ENCODE measurements at regions not wholly inside any gene's neighbourhood (a gene's known extent, or its start where the extent isn't known, plus 50 kb on each side); places are given as distances from the start of the nearest gene placed in this dataset.
"Not testable (repeated sequence)": the region's sequence is repeated elsewhere in the genome, so short reads cannot be mapped to it uniquely, and the experiment has no call there.

DNA sequence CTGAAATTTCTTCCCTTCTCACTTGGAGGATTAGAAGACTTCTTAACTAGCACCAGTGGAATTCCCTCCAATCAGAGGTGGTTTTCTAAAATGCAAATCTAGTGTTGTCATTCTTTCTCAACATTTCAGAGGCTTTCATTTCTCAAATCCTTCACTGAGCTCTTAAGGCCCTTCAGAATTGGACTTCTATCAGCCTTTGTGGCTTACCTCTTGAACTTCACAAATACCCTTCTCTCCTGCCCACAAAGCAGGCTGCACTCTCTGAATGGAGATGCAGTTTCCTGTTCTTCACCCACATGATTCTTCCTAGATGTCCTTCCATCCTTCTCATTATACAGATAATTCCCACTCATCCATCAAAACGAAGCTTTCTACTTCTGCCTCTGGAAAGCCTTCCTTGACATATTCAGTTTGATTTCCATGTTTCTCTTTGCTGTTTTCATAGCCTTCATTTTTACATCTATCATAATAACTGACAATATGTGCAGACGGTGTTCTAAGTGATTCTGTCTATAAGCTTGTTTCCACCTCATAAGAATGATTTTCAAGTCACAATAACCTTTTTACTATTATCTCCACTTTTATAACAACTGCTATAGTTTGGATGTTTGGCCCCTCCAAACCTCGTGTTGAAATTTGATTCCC is 123.1 kb upstream of the GPR12 start:
- no peak for DNase-seq

- DNase-seq, result no peak
These were observed 122.1 kb upstream of the GPR12 start for GRCh38 chr13:26882731-26883130.

DNA sequence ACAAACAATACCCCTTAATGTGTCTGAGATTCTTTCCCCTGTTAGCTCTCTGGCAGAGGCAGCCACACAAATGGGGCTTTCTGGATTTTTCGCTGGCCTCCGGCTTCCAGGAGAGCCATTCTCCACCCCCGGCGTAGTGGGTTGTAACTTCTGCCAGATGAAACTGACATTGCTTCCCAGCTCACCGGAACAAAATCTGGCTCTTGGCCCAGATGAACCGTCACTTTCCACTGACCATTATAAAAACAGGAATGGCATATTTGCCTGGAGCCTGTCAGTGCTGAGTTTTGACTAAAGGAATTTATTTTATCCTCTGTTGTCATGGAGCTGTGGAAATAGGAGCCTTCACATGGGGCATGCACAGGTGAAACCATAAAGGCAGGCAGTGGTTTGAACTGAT is 120.6 kb upstream of the GPR12 start:
- DNase-seq, result peak; percentile 26

DNA sequence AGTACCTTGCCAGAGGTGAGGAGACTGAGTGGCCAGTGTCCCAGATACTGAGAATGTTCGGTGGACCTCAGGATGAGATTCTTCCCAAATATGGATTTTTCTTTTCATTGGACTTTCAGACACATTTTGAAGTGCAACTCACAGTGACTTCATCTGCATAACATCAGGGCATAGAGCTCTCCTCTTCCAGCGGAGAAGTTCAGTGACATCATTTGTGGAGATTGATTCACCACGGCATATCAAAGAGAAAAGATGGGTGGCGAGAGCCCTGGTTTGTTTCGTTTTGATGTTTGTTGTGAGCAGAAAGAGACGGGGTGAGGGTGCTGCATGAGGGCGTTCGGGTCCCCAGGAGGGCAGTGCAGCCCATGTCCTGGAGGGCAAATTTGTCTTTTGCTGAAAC is 120.1 kb upstream of the GPR12 start:
- no peak for DNase-seq

- no peak for DNase-seq
These were observed 117.9 kb upstream of the GPR12 start for GRCh38 chr13:26878438-26878837.

- DNase-seq, result no peak
These were observed 112.8 kb upstream of the GPR12 start for GRCh38 chr13:26873386-26873698.

- DNase-seq, result peak; percentile 44
These were observed 112.2 kb upstream of the GPR12 start for GRCh38 chr13:26872525-26873385.

DNA sequence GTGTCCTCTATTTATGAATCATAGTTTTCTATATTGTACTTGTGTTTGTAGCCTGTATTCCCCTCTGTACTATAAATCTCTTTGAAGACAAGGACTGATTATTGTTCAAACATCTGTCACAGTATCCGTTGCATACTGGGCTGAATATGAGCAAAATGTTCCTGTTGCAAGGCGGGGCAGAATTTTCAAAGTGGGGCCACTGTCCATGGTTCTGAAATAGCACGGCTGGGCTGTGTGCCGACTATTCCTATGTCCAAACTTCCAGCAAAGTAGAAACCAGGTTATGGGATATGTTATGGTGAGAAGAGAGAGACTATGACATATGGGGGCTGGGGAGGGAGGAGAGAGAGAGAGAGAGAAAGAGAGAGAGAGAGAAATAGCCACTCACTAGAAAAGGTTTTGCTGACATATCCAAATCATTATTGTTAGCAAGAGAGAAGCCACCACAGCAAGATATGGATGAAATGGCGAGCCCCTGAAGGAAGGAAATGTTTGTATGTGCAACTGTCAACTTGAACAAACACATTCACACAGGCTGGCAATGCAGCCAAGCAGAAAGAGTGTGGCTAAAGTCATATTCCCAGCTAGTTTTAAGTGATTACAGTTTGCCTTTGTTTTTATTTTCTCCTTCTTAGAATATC is 107.0 kb upstream of the GPR12 start:
- DNase-seq, result peak; percentile 8

DNA sequence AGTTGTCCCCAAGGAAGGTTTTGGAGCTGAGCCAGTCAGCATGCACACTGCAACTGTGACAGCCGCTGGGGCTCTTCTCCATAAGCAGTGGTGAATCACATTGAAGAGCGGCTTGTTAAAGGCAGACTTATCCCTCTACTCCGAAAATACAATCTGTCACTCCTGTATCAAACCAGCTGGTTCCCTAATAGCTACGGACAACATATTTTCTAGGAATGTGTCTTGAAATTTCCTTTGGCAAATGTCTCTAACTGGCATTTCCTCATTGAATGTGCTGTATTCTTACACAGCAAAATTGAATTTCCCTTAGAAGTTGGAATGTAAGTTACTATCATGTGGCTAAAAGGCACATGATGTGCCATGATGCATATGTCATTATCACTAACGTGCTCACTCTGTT is 104.0 kb upstream of the GPR12 start:
- no peak for DNase-seq

- DNase-seq, result no peak
These were observed 101.4 kb upstream of the GPR12 start for GRCh38 chr13:26861941-26862340.

DNA sequence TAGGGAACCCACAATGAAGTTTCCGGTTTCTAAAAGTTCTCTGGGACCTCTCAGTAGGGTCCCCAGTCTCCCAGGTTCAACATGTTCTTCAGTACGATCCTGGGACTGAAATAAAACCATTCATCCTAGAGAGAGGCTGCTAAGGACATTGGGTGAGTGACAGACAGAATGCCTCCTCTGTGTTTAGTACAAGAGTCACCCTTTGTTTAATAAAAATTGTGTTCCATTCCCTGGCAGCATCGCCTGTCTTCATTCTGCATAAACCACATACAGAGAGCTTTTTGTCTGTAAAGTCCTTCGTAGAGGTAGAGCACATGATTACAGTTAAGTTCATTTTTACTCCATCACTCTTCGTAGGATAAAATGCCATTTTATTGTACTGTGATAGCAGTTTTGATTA is 95.3 kb upstream of the GPR12 start:
- no peak for DNase-seq

DNA sequence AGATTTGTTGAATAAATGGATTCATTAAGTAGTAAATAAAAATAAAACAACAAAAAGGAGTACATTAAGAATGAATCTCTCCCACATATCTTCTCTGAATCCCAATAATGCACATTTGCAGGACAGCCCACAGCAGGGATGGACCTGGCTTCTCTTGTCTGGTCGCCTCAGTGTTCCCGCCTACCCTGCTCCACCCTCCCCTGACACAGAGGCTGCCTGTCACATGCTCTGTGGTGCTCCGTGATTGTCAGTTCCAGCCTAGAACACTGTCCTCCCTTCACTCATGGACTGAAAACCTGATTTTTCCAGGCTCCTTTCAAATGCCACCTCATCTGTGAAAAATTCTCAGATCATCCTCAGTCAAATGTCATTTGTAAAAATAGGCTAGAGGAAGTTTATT is 94.5 kb upstream of the GPR12 start:
- DNase-seq, result no peak

- DNase-seq, result no peak
These were observed 92.7 kb upstream of the GPR12 start for GRCh38 chr13:26853323-26853722.

DNA sequence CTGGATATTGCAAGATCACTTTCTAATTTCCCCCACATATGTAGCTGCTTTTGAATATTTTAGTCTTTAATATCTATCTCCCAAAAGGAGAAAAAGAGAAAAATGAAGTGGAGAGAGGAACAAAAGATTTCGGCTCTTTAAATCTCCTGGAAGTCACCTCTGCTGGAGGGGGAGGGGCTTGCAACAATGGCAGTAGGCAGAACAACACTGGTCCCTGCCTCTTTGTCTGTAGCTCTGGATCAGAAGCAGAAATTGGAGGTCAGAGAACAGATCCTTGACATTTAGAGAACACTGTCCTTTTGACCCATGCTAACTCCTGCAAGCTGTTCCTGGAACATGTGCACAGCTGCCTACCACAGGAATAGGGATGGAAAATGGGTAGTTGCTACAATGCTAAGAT is 86.7 kb upstream of the GPR12 start:
- no peak for DNase-seq

DNA sequence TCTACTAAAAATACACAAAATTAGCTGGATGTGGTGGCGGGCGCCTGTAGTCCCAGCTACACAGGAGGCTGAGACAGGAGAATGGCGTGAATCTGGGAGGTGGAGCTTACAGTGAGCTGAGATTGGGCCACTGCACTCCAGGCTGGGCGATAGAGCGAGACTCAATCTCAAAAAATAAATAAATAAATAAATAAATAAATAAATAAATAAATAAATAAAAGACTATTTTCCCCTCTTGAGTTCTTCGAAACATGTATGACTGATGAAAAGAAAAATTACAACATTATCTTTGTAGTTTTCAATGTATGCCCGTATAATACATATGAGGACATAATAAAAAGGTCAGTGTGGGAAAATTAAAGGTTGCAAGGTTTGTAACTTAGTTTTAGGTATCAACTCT is 84.5 kb upstream of the GPR12 start:
- not testable (repeated sequence) for DNase-seq

DNA sequence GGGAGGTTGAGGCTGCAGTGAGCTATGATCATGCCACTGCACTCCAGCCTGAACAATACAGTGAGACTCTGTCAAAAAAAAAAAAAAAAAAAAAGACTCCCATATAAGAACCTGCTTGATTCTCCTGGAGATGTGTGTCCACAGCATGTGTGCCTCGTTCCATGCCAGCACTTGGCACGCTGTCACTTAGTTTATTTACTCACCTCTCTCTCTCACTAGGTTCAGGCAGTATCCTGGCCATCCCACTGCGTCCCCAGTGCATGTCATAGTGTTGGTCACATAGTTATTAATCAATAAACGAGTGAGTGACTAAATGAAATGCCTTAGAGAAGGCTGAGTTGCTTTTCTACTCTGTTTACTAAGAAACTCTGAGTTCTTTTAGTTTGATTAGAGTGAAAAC is 79.1 kb upstream of the GPR12 start:
- no peak for DNase-seq

- DNase-seq, result no peak
These were observed 78.2 kb upstream of the GPR12 start for GRCh38 chr13:26838821-26839220.

DNA sequence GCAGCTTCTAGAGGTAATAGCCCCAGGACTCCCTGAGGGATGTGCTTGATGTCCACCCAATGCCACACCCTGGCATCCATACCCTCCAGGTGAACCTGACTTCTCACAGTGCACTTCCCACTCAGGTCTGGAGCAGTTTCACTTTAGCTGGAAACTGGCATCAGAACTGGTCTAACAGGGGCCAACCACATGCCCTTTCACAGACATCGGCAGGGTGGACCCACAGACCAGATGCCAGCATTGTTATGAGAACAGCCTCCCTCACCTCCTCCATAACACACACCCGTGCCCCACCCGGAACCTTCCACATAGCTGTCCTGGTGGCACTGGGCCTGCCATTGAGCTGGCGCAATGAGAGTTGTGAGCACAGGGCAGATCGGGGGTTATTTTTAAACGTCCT is 77.4 kb upstream of the GPR12 start:
- DNase-seq, result no peak

DNA sequence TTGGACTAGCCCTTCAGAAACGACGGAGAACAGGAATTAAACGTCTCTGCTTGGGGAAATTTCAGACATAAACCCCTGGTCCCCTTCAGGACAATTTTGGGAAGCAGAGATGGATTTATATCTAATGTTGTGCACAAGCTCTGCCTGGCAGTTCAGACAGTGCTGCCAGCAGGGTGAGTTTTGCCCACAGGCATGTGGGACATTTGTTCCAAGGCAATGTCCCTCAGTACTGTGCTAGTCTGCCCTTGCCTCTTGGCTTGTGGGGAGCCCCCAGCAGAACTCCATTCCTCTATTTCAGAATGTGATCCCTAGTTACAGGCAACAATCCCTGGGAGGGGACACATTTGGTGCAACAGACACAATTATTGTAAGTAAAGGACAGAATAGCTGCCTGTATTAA is 76.5 kb upstream of the GPR12 start:
- DNase-seq, result no peak

GRCh38 chr13:26836626-26837025 is 76.0 kb upstream of the GPR12 start:
- no peak for DNase-seq

DNA sequence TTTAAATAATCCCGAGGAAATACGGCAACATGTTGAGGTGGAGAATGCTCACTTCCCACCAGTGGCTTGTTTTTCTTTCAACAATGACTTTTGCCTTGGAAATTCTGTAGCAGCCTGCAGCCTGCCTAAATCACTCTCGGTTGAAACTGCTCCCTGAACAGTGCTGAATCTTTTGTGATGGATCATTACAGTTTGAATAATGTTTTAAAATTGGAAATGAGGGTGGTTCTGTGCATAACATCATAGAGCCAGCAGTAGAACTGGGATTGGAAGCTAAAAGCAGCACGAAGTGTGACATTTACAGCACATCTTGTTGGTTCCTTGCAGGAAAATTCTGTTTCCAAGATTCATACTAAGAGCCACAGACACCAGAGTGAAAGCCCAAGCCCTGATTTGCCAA is 74.1 kb upstream of the GPR12 start:
- no peak for DNase-seq

DNA sequence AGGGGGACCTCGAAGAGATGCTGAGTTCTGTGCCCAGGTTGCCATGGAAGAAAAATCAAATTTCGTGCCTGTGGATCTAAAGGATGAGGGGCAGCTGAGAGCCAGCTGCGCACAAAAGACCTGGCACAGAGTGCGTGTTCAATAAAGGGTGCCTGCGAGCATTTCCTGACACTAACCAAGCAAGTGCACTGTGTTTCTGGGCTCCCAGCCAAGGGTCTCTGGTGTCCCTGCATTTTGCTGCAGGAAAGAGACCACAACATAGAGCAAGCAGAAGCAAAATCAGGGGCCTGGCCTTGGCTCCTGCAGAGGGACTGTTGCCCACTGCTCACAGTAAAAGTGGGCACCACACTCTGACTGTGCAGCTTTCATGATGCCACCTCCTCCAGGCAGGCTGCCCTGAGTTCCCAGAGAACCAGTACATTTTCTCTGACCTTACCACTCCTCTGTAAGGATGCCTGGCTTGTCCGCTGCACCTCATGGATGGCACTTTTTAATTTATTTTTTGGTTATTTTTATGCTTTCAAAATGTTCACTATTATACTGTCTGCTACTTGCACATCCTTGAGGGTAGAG is 70.8 kb upstream of the GPR12 start:
- no peak for DNase-seq

DNA sequence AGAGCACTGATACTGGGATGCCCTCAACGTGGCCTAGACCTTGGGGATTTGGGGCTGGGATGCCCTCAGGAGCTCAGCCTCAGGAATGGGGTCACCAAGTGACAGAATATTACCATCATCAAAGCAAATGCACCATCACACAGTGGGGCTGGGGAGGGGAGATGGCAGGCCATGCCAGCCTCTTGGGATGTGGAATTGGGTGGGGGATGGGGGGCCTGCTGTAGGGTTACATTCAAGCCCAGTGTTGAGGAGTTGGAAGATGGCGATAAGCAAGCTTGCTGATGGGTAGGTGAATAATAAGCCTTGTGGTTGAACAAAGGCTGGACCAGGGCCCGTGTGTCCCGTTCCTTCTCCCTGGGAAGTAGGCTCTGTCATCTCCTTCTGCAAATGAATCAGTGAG is 69.1 kb upstream of the GPR12 start:
- no peak for DNase-seq

DNA sequence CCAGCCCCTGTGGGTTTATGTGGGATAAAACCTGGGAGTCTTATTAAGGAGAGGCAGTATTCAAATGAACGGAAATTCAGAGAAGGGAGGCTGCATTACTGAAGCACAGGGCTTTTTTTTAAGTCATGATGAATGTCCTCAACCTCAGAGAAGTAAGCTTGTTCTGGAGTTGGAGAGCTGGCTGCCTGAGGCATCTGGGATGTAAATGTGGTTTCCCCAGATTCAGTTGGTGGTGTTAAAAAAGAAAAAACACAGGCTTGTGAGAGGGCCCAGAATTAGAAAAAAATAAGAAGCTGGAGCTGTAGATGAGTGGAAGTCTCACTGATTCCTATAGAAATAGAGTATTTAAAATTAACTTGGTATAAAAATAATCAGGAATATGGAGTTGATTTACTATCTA is 64.0 kb upstream of the GPR12 start:
- no peak for DNase-seq
